ENCODE measurements at regions not wholly inside any gene's neighbourhood (a gene's known extent, or its start where the extent isn't known, plus 50 kb on each side); places are given as distances from the start of the nearest gene placed in this dataset.

DNA sequence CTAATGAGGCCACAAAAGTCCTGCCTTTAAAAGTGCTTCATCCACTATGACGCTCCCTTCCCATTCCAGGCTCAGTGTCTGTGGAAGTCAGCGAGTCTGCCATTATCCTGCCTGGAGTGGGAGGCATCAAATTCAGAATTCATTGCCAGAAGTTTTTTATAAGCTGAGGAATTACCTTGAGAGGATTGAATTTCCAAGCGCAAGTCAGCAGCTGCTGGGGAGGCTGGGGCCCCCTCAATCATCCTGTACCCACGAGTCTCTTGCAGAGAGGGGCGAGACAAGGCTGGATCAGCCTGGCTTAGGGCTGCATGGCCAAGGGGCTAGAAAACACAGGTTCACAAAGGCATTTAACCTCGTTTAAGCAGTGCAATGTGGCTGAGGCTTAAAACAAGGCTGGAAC lies 170.5 kb upstream of the NOCT start:
- TF ChIP-seq EP300 (IDR thresholded peaks at IDR 0.05; ENCODE audit: low read depth), result no peak
- TF ChIP-seq, protein P1, sequence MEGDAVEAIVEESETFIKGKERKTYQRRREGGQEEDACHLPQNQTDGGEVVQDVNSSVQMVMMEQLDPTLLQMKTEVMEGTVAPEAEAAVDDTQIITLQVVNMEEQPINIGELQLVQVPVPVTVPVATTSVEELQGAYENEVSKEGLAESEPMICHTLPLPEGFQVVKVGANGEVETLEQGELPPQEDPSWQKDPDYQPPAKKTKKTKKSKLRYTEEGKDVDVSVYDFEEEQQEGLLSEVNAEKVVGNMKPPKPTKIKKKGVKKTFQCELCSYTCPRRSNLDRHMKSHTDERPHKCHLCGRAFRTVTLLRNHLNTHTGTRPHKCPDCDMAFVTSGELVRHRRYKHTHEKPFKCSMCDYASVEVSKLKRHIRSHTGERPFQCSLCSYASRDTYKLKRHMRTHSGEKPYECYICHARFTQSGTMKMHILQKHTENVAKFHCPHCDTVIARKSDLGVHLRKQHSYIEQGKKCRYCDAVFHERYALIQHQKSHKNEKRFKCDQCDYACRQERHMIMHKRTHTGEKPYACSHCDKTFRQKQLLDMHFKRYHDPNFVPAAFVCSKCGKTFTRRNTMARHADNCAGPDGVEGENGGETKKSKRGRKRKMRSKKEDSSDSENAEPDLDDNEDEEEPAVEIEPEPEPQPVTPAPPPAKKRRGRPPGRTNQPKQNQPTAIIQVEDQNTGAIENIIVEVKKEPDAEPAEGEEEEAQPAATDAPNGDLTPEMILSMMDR (IDR thresholded peaks at IDR 0.05), result no peak
- TF ChIP-seq POLR2A (IDR thresholded peaks at IDR 0.05), result no peak
